NB4 (cell line): ENCODE measurements at regions not wholly inside any gene's neighbourhood (a gene's known extent, or its start where the extent isn't known, plus 50 kb on each side); places are given as distances from the start of the nearest gene placed in this dataset.

Source experiments
- DNase-seq: peaks from one replicate; pipeline ENCODE4 v3.0.0; 2010; ENCODE audit warnings: low read depth
- H3K4me3 ChIP-seq: one replicate; pipeline ENCODE4 v1.5.1; 2011; ENCODE audit warnings: mild to moderate bottlenecking, low read depth, low read length, moderate library complexity
- MYC ChIP-seq: IDR thresholded peaks from 2 replicates; pipeline ENCODE4 v1.6.1; 2011; ENCODE audit warnings: low read depth, low read length
- POLR2A ChIP-seq: IDR thresholded peaks from 2 replicates; pipeline ENCODE4 v1.6.1; 2011; ENCODE audit warnings: mild to moderate bottlenecking; ENCODE audit not compliant: insufficient read length; ENCODE audit errors: extremely low read depth
- TF ChIP-seq, protein P1 (sequence below): IDR thresholded peaks from one replicate; pipeline ENCODE4 v1.5.1; 2012; ENCODE audit warnings: low read depth, low read length
- TF ChIP-seq, protein P2 (sequence below): IDR thresholded peaks from 2 replicates; pipeline ENCODE4 v1.6.1; 2011; ENCODE audit warnings: low read depth, low read length

DNA sequence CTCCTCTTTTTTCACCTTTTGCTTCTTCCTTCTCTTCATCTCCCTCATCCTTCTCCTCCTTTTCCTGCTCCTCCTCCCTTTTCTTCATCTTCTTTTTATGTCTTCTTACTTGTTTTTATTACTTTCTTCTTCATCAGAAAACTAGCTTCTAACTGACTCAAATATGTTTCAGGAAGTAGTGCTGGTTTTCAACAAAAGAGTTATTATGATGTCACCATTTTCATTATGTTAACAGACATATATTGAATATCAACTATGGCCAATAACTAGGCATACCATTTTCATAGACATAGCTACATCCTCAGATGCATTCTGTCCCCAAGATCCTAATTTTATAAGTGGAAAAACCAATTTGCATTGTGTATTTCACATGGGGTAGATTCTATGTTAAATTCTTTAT is 252.9 kb upstream of the PAPPA start:
- TF ChIP-seq, protein P1, sequence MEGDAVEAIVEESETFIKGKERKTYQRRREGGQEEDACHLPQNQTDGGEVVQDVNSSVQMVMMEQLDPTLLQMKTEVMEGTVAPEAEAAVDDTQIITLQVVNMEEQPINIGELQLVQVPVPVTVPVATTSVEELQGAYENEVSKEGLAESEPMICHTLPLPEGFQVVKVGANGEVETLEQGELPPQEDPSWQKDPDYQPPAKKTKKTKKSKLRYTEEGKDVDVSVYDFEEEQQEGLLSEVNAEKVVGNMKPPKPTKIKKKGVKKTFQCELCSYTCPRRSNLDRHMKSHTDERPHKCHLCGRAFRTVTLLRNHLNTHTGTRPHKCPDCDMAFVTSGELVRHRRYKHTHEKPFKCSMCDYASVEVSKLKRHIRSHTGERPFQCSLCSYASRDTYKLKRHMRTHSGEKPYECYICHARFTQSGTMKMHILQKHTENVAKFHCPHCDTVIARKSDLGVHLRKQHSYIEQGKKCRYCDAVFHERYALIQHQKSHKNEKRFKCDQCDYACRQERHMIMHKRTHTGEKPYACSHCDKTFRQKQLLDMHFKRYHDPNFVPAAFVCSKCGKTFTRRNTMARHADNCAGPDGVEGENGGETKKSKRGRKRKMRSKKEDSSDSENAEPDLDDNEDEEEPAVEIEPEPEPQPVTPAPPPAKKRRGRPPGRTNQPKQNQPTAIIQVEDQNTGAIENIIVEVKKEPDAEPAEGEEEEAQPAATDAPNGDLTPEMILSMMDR = no peak
- no peak for TF ChIP-seq MYC
- TF ChIP-seq, protein P2, sequence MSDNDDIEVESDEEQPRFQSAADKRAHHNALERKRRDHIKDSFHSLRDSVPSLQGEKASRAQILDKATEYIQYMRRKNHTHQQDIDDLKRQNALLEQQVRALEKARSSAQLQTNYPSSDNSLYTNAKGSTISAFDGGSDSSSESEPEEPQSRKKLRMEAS = no peak
- TF ChIP-seq POLR2A = no peak
- DNase-seq = no peak
- no peak overlapping the region for H3K4me3 ChIP-seq

DNA sequence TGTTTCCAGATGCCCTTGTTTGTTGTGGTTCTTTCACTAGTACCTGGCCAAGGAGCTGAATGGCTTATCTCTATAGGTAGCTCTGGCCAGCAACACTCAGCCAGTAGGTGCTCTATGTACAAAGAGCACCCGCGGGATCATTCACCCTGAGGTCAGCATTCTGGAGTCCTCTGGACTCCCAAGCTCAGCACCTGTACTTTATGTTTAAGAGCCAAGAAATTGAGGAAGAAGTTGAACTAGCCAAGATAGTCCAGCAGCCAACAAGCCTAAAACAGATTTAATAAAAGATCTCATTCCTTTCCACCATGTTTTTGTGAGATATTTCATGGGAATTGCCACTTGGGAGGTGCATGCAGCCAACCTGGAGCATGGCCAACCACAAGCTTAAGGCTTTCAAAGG is 242.6 kb upstream of the PAPPA start:
- no peak overlapping the region for H3K4me3 ChIP-seq
- TF ChIP-seq, protein P2 = no peak
- TF ChIP-seq POLR2A (no peak), MYC (no peak)
- TF ChIP-seq, protein P1 = no peak
- DNase-seq = no peak

DNA sequence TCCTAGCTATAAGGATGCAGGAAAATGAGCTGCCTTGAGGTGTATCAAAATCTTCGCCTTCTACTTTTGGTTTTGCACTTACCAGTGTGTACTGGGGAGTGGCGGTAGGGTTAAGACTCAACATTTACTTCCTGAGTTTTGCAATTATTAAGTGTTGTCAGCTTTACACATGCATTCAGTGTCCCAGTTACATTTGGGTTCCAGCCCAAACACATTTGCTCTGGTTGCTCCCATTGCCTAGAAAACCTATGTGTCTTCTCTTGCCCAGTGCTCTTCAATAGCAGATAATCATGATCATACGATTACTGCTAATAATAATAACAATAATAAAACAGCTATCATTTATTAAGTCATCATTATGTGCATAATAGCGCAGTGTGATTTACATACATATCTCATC is 241.5 kb upstream of the PAPPA start:
- no peak overlapping the region for H3K4me3 ChIP-seq
- DNase-seq = no peak
- TF ChIP-seq, protein P2 = no peak
- no peak for TF ChIP-seq POLR2A
- TF ChIP-seq MYC = no peak
- TF ChIP-seq, protein P1 = no peak

DNA sequence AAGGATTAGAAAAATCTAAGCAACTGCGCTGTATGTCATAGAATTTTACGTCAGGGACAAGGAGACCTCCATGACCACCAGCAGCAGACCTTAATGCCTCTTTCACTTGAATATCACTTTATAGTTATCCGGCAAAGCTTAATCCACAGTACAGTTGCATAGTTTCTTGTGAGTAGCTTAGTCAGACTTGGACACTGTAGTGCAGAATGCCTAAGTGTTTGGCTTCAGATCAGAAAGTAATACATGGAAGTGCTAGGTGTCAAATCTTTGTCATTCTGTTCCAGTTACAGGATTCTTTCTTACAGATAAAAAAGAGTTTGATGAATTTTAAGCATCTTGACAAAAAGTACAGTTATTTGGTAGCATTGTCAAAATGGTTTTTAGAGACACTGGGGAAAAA is 239.9 kb upstream of the PAPPA start:
- DNase-seq = no peak

DNA sequence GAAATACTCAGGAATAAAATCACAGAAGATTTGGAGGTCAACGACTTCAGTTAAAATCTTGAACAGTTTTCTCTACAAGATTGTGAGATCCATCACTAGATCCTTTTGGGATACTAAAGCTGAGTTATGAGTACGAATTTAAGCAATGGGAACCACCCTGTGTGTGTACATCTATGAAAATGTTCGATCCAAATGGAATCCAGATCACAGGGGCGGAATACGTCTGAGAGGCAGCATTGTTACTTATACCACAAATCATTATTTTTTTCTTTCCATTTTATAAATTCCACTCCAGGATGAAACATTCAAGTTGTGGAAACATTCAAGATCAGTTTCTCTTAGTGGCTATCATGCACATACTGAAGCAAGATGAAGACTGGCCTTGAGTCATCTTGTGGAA is 239.3 kb upstream of the PAPPA start:
- TF ChIP-seq POLR2A (no peak), MYC (no peak)
- TF ChIP-seq, protein P2 = no peak
- TF ChIP-seq, protein P1 = no peak
- DNase-seq = no peak
- no peak overlapping the region for H3K4me3 ChIP-seq

More for the DNA sequence above, 239.9 kb upstream of the PAPPA start:
- TF ChIP-seq POLR2A (no peak), MYC (no peak)
- TF ChIP-seq, protein P2 = no peak
- TF ChIP-seq, protein P1 = no peak
- H3K4me3 ChIP-seq = no peak overlapping the region

DNA sequence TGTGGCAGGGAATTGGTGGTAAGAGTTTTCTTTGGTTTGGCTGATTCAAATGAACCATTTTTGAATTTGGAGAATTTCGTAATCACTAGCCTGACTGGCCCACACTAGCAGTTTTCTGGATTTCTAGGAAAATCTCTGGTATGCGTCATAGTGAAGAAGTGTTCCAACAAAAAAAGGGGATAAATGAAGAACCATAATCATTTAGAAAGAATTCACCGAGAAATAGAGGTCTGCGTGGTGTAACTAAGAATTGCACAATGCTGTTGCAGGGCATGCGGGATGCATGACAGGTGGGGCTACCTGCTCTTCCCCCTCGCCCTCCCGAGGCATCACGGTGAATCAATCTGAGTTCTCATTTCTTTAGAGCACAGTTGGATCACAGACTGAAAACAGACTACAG is 232.3 kb upstream of the PAPPA start:
- H3K4me3 ChIP-seq = no peak overlapping the region
- no peak for DNase-seq
- TF ChIP-seq, protein P1 = no peak
- TF ChIP-seq POLR2A = no peak
- TF ChIP-seq, protein P2 = no peak
- no peak for TF ChIP-seq MYC
